H9 (cell line): ENCODE measurements at regions not wholly inside any gene's neighbourhood (a gene's known extent, or its start where the extent isn't known, plus 50 kb on each side); places are given as distances from the start of the nearest gene placed in this dataset.

ENCODE experiments used
- DNase-seq: peaks from one replicate; pipeline ENCODE4 v3.0.0-alpha.2; 2017
- H2AFZ ChIP-seq: one replicate; pipeline ENCODE4 v1.6.1; 2013; ENCODE audit warnings: mild to moderate bottlenecking, low read length, control low read depth, moderate library complexity
- H2AK5ac ChIP-seq: 2 replicates; pipeline ENCODE4 v1.6.1; 2013; ENCODE audit warnings: low read length, control low read depth, mixed read lengths; ENCODE audit not compliant: insufficient read length
- H2BK120ac ChIP-seq: one replicate; pipeline ENCODE4 v1.6.1; 2013; ENCODE audit warnings: low read depth, mild to moderate bottlenecking, low read length, control low read depth, inconsistent platforms; ENCODE audit not compliant: poor library complexity, severe bottlenecking
- H2BK12ac ChIP-seq: 2 replicates; pipeline ENCODE4 v1.6.1; 2013; ENCODE audit warnings: low read length, control low read depth, mixed read lengths, low read depth; ENCODE audit not compliant: insufficient read length
- H2BK15ac ChIP-seq: 2 replicates; pipeline ENCODE4 v1.6.1; 2013; ENCODE audit warnings: low read depth, low read length, control low read depth
- H2BK20ac ChIP-seq: one replicate; pipeline ENCODE4 v1.6.1; 2013; ENCODE audit warnings: low read depth, mild to moderate bottlenecking, low read length, control low read depth, inconsistent platforms; ENCODE audit not compliant: poor library complexity, severe bottlenecking
- H2BK5ac ChIP-seq: 2 replicates; pipeline ENCODE4 v1.6.1; 2013; ENCODE audit warnings: low read length, control low read depth, mixed read lengths; ENCODE audit not compliant: insufficient read length
- H3K14ac ChIP-seq: 2 replicates; pipeline ENCODE4 v1.6.1; 2013; ENCODE audit warnings: low read length, control low read depth; ENCODE audit not compliant: insufficient read depth
- H3K18ac ChIP-seq: 2 replicates; pipeline ENCODE4 v1.6.1; 2013; ENCODE audit warnings: low read depth, mild to moderate bottlenecking, mixed read lengths, low read length, control low read depth; ENCODE audit not compliant: insufficient read length
- H3K23ac ChIP-seq: 2 replicates; pipeline ENCODE4 v1.6.1; 2013; ENCODE audit warnings: low read length, control low read depth, mixed read lengths, low read depth; ENCODE audit not compliant: insufficient read length
- H3K23me2 ChIP-seq: 2 replicates; pipeline ENCODE4 v1.6.1; 2013; ENCODE audit warnings: low read depth, mild to moderate bottlenecking, mixed read lengths, low read length, control low read depth; ENCODE audit not compliant: insufficient read length, poor library complexity, severe bottlenecking
- H3K27ac ChIP-seq: 2 replicates; pipeline ENCODE4 v1.5.1; 2013; ENCODE audit warnings: low read length, control low read depth, mixed read lengths, low read depth; ENCODE audit not compliant: insufficient read length
- H3K27me3 ChIP-seq: 2 replicates; pipeline ENCODE4 v1.6.1; 2013; ENCODE audit warnings: low read length, control low read depth, inconsistent platforms; ENCODE audit not compliant: insufficient read depth
- H3K4ac ChIP-seq: 2 replicates; pipeline ENCODE4 v1.6.1; 2013; ENCODE audit warnings: low read depth, mild to moderate bottlenecking, control low read depth, inconsistent platforms, low read length, moderate library complexity
- H3K4me1 ChIP-seq: 2 replicates; pipeline ENCODE4 v1.6.1; 2013; ENCODE audit warnings: low read length, control low read depth, inconsistent platforms; ENCODE audit not compliant: insufficient read depth
- H3K4me2 ChIP-seq: 2 replicates; pipeline ENCODE4 v1.6.1; 2013; ENCODE audit warnings: low read length, control low read depth, mixed read lengths; ENCODE audit not compliant: insufficient read length, insufficient read depth
- H3K56ac ChIP-seq: 2 replicates; pipeline ENCODE4 v1.6.1; 2013; ENCODE audit warnings: low read depth, mild to moderate bottlenecking, mixed read lengths, low read length, control low read depth; ENCODE audit not compliant: insufficient read length
- H3K79me1 ChIP-seq: 2 replicates; pipeline ENCODE4 v1.6.1; 2013; ENCODE audit warnings: low read depth, mild to moderate bottlenecking, moderate library complexity, low read length, control low read depth, inconsistent platforms; ENCODE audit not compliant: insufficient read depth, poor library complexity, severe bottlenecking
- H3K79me2 ChIP-seq: 2 replicates; pipeline ENCODE4 v1.6.1; 2013; ENCODE audit warnings: low read length, control low read depth, inconsistent platforms; ENCODE audit not compliant: insufficient read depth
- H3K9ac ChIP-seq: 2 replicates; pipeline ENCODE4 v1.6.1; 2013; ENCODE audit warnings: low read length, control low read depth, mixed read lengths; ENCODE audit not compliant: insufficient read length; ENCODE audit errors: extremely low read depth
- H3K9me3 ChIP-seq: one replicate; pipeline ENCODE4 v1.6.1; 2013; ENCODE audit warnings: low read depth, low read length, inconsistent platforms; ENCODE audit not compliant: control insufficient read depth
- H3T11ph ChIP-seq: one replicate; pipeline ENCODE4 v1.6.1; 2013; ENCODE audit warnings: mild to moderate bottlenecking, low read length, control low read depth, inconsistent platforms
- H4K20me1 ChIP-seq: one replicate; pipeline ENCODE4 v1.6.1; 2013; ENCODE audit not compliant: control insufficient read depth, insufficient read length, insufficient read depth
- H4K5ac ChIP-seq: 2 replicates; pipeline ENCODE4 v1.6.1; 2013; ENCODE audit warnings: low read depth, mild to moderate bottlenecking, mixed read lengths, low read length, control low read depth; ENCODE audit not compliant: insufficient read length
- H4K8ac ChIP-seq: replicated peaks from 2 replicates; pipeline ENCODE4 v1.6.1; 2013; ENCODE audit warnings: low read length, control low read depth, mixed read lengths, low read depth; ENCODE audit not compliant: insufficient read length
- H4K91ac ChIP-seq: 2 replicates; pipeline ENCODE4 v1.6.1; 2013; ENCODE audit warnings: low read depth, mild to moderate bottlenecking, moderate library complexity, mixed read lengths, low read length, control low read depth; ENCODE audit not compliant: insufficient read length
- H3K27ac Mint-ChIP-seq, 3 experiments: 2 replicates in 2 of 3; 3 replicates in 1 of 3; pipeline ENCODE4 v1.8.0; 2020 to 2021; ENCODE audit warnings: mixed read lengths in 3 of 3, mild to moderate bottlenecking in 1 of 3, moderate library complexity in 1 of 3
- H3K27me3 Mint-ChIP-seq: 2 replicates; pipeline ENCODE4 v1.8.0; 2021; ENCODE audit warnings: low read depth, mild to moderate bottlenecking, moderate library complexity, mixed read lengths
- H3K36me3 Mint-ChIP-seq, 3 experiments: 2 replicates in 2 of 3; 3 replicates in 1 of 3; pipeline ENCODE4 v1.8.0; 2020 to 2021; ENCODE audit warnings: low read depth in 3 of 3, mixed read lengths in 3 of 3; ENCODE audit not compliant: insufficient read depth in 1 of 3
- H3K4me1 Mint-ChIP-seq, 2 experiments: 2 replicates each; pipeline ENCODE4 v1.8.0; 2020; ENCODE audit warnings: mixed read lengths in 2 of 2
- H3K4me3 Mint-ChIP-seq, 2 experiments: 2 replicates in 1 of 2; 3 replicates in 1 of 2; pipeline ENCODE4 v1.8.0; 2020 to 2021; ENCODE audit warnings: mild to moderate bottlenecking in 2 of 2, mixed read lengths in 2 of 2, moderate library complexity in 1 of 2
- H3K9me3 Mint-ChIP-seq, 2 experiments: 2 replicates in 1 of 2; 3 replicates in 1 of 2; pipeline ENCODE4 v1.8.0; 2020; ENCODE audit warnings: mild to moderate bottlenecking in 2 of 2, mixed read lengths in 2 of 2, moderate library complexity in 1 of 2
- WGBS: extraction: QIAGEN DNeasy Blood & Tissue Kit; methylation state at CpG from one replicate; pipeline ENCODE4 v1.1.7; 2013; ENCODE audit warnings: missing lambda C conversion rate, low lambda C conversion rate, mixed read lengths; ENCODE audit not compliant: insufficient read length; ENCODE audit errors: extremely low coverage; 5-methylcytosine and 5-hydroxymethylcytosine counted together
- TF ChIP-seq, protein P1 (sequence below): fragments of 200-600 bp; sonication (generic); conservative IDR thresholded peaks from 3 replicates; pipeline ENCODE4 v1.8.0; 2021; ENCODE audit warnings: antibody characterized with exemption, mild to moderate bottlenecking

DNA sequence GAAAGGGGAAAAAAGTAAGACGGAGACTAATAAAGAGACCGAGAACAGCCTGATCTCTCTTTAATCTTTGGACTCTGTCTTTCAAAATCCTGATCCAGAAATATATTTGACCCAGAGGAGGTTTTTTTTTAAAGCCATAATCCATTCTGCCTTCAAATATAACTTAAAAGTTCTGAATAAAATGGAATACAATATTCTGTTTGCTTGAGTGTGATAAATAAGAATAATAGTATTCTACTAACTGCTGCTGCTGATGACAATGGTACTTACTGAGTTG is 1196.0 kb downstream of the GALC start:
- no peaks in the 10 kb centered on the region for H3K79me1 ChIP-seq
- Mint-ChIP-seq H3K27me3 (no peaks in the 10 kb centered on the region), H3K4me1 (no peaks in the 10 kb centered on the region), H3K27ac (no peak overlapping the region), H3K4me3 (no peak overlapping the region), H3K9me3 (0 out of 5 replicates have a peak, but pooled peaks cover 0 to under 1% of the 10 kb centered on the region in 2 experiments), H3K36me3 (no peaks in the 10 kb centered on the region; a peak in 1 of 7 replicates)
- no peak overlapping the region for H2BK15ac ChIP-seq
- no peak overlapping the region for H4K91ac ChIP-seq
- H3K56ac ChIP-seq = no peak overlapping the region
- no peak overlapping the region for H3K14ac ChIP-seq
- H4K5ac ChIP-seq = no peak overlapping the region
- no peak overlapping the region for H3K4me2 ChIP-seq
- no peak overlapping the region for H3K18ac ChIP-seq
- no peak overlapping the region for H2BK120ac ChIP-seq
- TF ChIP-seq, protein P1, sequence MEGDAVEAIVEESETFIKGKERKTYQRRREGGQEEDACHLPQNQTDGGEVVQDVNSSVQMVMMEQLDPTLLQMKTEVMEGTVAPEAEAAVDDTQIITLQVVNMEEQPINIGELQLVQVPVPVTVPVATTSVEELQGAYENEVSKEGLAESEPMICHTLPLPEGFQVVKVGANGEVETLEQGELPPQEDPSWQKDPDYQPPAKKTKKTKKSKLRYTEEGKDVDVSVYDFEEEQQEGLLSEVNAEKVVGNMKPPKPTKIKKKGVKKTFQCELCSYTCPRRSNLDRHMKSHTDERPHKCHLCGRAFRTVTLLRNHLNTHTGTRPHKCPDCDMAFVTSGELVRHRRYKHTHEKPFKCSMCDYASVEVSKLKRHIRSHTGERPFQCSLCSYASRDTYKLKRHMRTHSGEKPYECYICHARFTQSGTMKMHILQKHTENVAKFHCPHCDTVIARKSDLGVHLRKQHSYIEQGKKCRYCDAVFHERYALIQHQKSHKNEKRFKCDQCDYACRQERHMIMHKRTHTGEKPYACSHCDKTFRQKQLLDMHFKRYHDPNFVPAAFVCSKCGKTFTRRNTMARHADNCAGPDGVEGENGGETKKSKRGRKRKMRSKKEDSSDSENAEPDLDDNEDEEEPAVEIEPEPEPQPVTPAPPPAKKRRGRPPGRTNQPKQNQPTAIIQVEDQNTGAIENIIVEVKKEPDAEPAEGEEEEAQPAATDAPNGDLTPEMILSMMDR = no peak
- no peak overlapping the region for H4K8ac ChIP-seq
- no peak overlapping the region for H3K4ac ChIP-seq
- no peak overlapping the region for H3K27ac ChIP-seq
- WGBS = no CpG with 5 or more reads among the region's 2 CpGs
- no peaks in the 10 kb centered on the region for H4K20me1 ChIP-seq
- no peak overlapping the region for H2BK20ac ChIP-seq
- H3K4me1 ChIP-seq = no peaks in the 10 kb centered on the region
- no peak overlapping the region for H2AK5ac ChIP-seq
- H3K27me3 ChIP-seq = no peaks in the 10 kb centered on the region
- H3K23ac ChIP-seq = no peak overlapping the region
- H3K79me2 ChIP-seq = no peaks in the 10 kb centered on the region
- H3K9ac ChIP-seq = no peak overlapping the region
- H3K9me3 ChIP-seq = no peaks in the 10 kb centered on the region
- no peak overlapping the region for H3T11ph ChIP-seq
- no peak overlapping the region for H2AFZ ChIP-seq
- no peak for DNase-seq
- no peak overlapping the region for H2BK12ac ChIP-seq
- H3K23me2 ChIP-seq = no peaks in the 10 kb centered on the region
- no peak overlapping the region for H2BK5ac ChIP-seq
